ENCODE measurements at regions not wholly inside any gene's neighbourhood (a gene's known extent, or its start where the extent isn't known, plus 50 kb on each side); places are given as distances from the start of the nearest gene placed in this dataset.

GRCh38 chr5:118681655-118682054 lies 306.7 kb downstream of the DTWD2 start:
- TF ChIP-seq POLR2A (IDR thresholded peaks at IDR 0.05; ENCODE audit: low read length) (no peak), GATA1 (IDR thresholded peaks at IDR 0.05; ENCODE audit: low read depth, low read length) (no peak)
